ENCODE measurements at regions not wholly inside any gene's neighbourhood (a gene's known extent, or its start where the extent isn't known, plus 50 kb on each side); places are given as distances from the start of the nearest gene placed in this dataset.

GRCh38 chr2:161102770-161103450 lies 57.3 kb upstream of the TANK start:
- Histone ChIP-seq H3K27ac (replicated peaks) (no peak overlapping the region), H3K27me3 (ENCODE audit: insufficient read depth, poor library complexity, severe bottlenecking) (no peaks in the 10 kb centered on the region)

GRCh38 chr2:161103451-161103831 lies 56.8 kb upstream of the TANK start:
- DNase-seq (ENCODE audit: low read depth in 1 of 2, low spot score in 1 of 2) = no peak
- TF ChIP-seq CTCF (IDR thresholded peaks at IDR 0.05; ENCODE audit: insufficient read depth, low read length) (no peak), POLR2AphosphoS5 (IDR thresholded peaks at IDR 0.05; ENCODE audit: low read depth) (no peak), REST (IDR thresholded peaks at IDR 0.05; ENCODE audit: insufficient replicate concordance, low read depth) (no peak), GABPA (IDR thresholded peaks at IDR 0.05; ENCODE audit: low read depth) (no peak), SPI1 (IDR thresholded peaks at IDR 0.05; ENCODE audit: borderline replicate concordance, low read depth) (no peak)
- H3K27ac ChIP-seq (replicated peaks) = no peak overlapping the region

More at GRCh38 chr2:161102770-161103450, 57.3 kb upstream of the TANK start:
- no peak for DNase-seq (ENCODE audit: low read depth in 1 of 2, low spot score in 1 of 2)
- TF ChIP-seq REST (IDR thresholded peaks at IDR 0.05; ENCODE audit: insufficient replicate concordance, low read depth) (no peak), POLR2AphosphoS5 (IDR thresholded peaks at IDR 0.05; ENCODE audit: low read depth) (no peak), SPI1 (IDR thresholded peaks at IDR 0.05; ENCODE audit: borderline replicate concordance, low read depth) (no peak), GABPA (IDR thresholded peaks at IDR 0.05; ENCODE audit: low read depth) (no peak), CTCF (IDR thresholded peaks at IDR 0.05; ENCODE audit: insufficient read depth, low read length) (no peak)
- no peak overlapping the region for H3K4me3 ChIP-seq (replicated peaks; ENCODE audit: insufficient read depth, low read length)

GRCh38 chr2:161104054-161104553 lies 56.1 kb upstream of the TANK start:
- H3K27me3 ChIP-seq (ENCODE audit: insufficient read depth, poor library complexity, severe bottlenecking) = no peaks in the 10 kb centered on the region
- no peak for TF ChIP-seq SPI1 (IDR thresholded peaks at IDR 0.05; ENCODE audit: borderline replicate concordance, low read depth)
- TF ChIP-seq REST (IDR thresholded peaks at IDR 0.05; ENCODE audit: insufficient replicate concordance, low read depth) = no peak
- no peak for TF ChIP-seq CTCF (IDR thresholded peaks at IDR 0.05; ENCODE audit: insufficient read depth, low read length)
- no peak for TF ChIP-seq GABPA (IDR thresholded peaks at IDR 0.05; ENCODE audit: low read depth)
- no peak for TF ChIP-seq POLR2AphosphoS5 (IDR thresholded peaks at IDR 0.05; ENCODE audit: low read depth)
- H3K4me3 ChIP-seq (replicated peaks; ENCODE audit: insufficient read depth, low read length) = no peak overlapping the region
- no peak overlapping the region for H3K27ac ChIP-seq (replicated peaks)
- no peak for DNase-seq (ENCODE audit: low read depth in 1 of 2, low spot score in 1 of 2)

More at GRCh38 chr2:161103451-161103831, 56.8 kb upstream of the TANK start:
- Histone ChIP-seq H3K27me3 (ENCODE audit: insufficient read depth, poor library complexity, severe bottlenecking) (no peaks in the 10 kb centered on the region), H3K4me3 (replicated peaks; ENCODE audit: insufficient read depth, low read length) (no peak overlapping the region)
